Peyer's patch (tissue), 4 donors: ENCODE measurements at regions not wholly inside any gene's neighbourhood (a gene's known extent, or its start where the extent isn't known, plus 50 kb on each side); places are given as distances from the start of the nearest gene placed in this dataset.

Source experiments
- DNase-seq, 3 donors: peaks; one replicate each; pipeline ENCODE4 v3.0.0-alpha.2; 2017 to 2019
- H3K27ac ChIP-seq, 4 donors: fragments of 200-600 bp; sonication (generic); one replicate each; pipeline ENCODE4 v1.5.1; 2016 to 2019
- H3K27me3 ChIP-seq, 2 donors: fragments of 200-600 bp; sonication (generic); one replicate each; pipeline ENCODE4 v1.5.1; 2019
- H3K36me3 ChIP-seq, 3 donors: fragments of 200-600 bp; sonication (generic); one replicate each; pipeline ENCODE4 v1.5.1; 2016 to 2019
- H3K4me1 ChIP-seq, 4 donors: fragments of 200-600 bp; sonication (generic); one replicate each; pipeline ENCODE4 v1.5.1; 2016 to 2019
- H3K4me3 ChIP-seq, 4 donors: fragments of 200-600 bp; sonication (generic); 1 replicate in 3 of 4; 2 replicates in 1 of 4; pipeline ENCODE4 v1.5.1; 2016 to 2019; ENCODE audit warnings: mild to moderate bottlenecking in 1 of 4
- H3K9me3 ChIP-seq, 4 donors: fragments of 200-600 bp; sonication (generic); one replicate each; pipeline ENCODE4 v1.5.1; 2016 to 2019; ENCODE audit warnings: mild to moderate bottlenecking in 1 of 4
- POLR2A ChIP-seq, 2 donors: fragments of 450-650 bp; IDR thresholded peaks; one replicate each; pipeline ENCODE4 v1.5.1; 2017; ENCODE audit warnings: antibody characterized with exemption in 2 of 2, mild to moderate bottlenecking in 2 of 2, moderate library complexity in 2 of 2
- TF ChIP-seq, protein P1 (sequence below), 6 experiments: fragments of 450-650 bp in 4 of 6; fragments of 200-600 bp in 2 of 6; sonication (generic) in 1 of 6; IDR thresholded peaks; one replicate each; pipeline ENCODE4 v1.5.1; 2017 to 2019; ENCODE audit warnings: antibody characterized with exemption in 6 of 6, mild to moderate bottlenecking in 3 of 6, moderate library complexity in 1 of 6

GRCh38 chr4:32672359-32672758 lies 1952.2 kb downstream of the PCDH7 start:
- no peak for DNase-seq
- H3K36me3 ChIP-seq = no peaks in the 10 kb centered on the region
- H3K27me3 ChIP-seq = no peaks in the 10 kb centered on the region
- TF ChIP-seq, protein P1, sequence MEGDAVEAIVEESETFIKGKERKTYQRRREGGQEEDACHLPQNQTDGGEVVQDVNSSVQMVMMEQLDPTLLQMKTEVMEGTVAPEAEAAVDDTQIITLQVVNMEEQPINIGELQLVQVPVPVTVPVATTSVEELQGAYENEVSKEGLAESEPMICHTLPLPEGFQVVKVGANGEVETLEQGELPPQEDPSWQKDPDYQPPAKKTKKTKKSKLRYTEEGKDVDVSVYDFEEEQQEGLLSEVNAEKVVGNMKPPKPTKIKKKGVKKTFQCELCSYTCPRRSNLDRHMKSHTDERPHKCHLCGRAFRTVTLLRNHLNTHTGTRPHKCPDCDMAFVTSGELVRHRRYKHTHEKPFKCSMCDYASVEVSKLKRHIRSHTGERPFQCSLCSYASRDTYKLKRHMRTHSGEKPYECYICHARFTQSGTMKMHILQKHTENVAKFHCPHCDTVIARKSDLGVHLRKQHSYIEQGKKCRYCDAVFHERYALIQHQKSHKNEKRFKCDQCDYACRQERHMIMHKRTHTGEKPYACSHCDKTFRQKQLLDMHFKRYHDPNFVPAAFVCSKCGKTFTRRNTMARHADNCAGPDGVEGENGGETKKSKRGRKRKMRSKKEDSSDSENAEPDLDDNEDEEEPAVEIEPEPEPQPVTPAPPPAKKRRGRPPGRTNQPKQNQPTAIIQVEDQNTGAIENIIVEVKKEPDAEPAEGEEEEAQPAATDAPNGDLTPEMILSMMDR (IDR thresholded peaks at IDR 0.05) = no peak
- no peak for TF ChIP-seq POLR2A (IDR thresholded peaks at IDR 0.05)
- no peak overlapping the region for H3K27ac ChIP-seq
- H3K9me3 ChIP-seq = no peaks in the 10 kb centered on the region
- no peak overlapping the region for H3K4me3 ChIP-seq
- H3K4me1 ChIP-seq = no peaks in the 10 kb centered on the region

DNA sequence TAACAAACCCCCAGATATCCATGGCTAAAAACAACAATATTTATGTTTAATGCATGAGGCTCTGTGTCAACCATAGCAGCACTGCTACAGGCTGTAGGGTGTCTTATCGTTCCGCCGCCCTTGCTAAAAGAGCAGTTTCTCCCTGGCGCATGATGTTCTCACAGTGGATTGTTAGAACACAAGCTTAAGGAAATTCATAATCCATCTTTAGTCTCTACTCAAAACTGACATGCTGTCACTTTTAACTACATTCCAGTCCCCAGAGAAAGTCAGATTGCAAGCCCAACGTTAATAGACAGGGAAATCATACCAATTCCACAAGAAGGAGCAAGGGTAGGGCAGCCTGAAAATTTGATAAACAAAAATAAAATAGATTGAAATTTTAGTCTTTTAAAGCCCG lies 1960.8 kb downstream of the PCDH7 start:
- no peak overlapping the region for H3K4me3 ChIP-seq
- H3K27me3 ChIP-seq = no peaks in the 10 kb centered on the region
- no peaks in the 10 kb centered on the region for H3K9me3 ChIP-seq
- DNase-seq = no peak
- no peaks in the 10 kb centered on the region for H3K36me3 ChIP-seq
- H3K27ac ChIP-seq = no peak overlapping the region
- no peak for TF ChIP-seq POLR2A (IDR thresholded peaks at IDR 0.05)
- TF ChIP-seq, protein P1 (IDR thresholded peaks at IDR 0.05) = no peak
- no peaks in the 10 kb centered on the region for H3K4me1 ChIP-seq

- no peak for DNase-seq
- TF ChIP-seq, protein P1 (IDR thresholded peaks at IDR 0.05) = no peak
- no peak for TF ChIP-seq POLR2A (IDR thresholded peaks at IDR 0.05)
- Histone ChIP-seq H3K27me3 (no peaks in the 10 kb centered on the region), H3K27ac (no peak overlapping the region), H3K4me3 (no peak overlapping the region), H3K4me1 (no peaks in the 10 kb centered on the region), H3K36me3 (no peaks in the 10 kb centered on the region), H3K9me3 (no peaks in the 10 kb centered on the region)
These were observed 1964.0 kb downstream of the PCDH7 start for GRCh38 chr4:32684160-32684559.

GRCh38 chr4:32686123-32686522 lies 1966.0 kb downstream of the PCDH7 start:
- Histone ChIP-seq H3K4me1 (no peaks in the 10 kb centered on the region), H3K27me3 (no peaks in the 10 kb centered on the region), H3K27ac (no peak overlapping the region), H3K36me3 (no peaks in the 10 kb centered on the region), H3K4me3 (no peak overlapping the region), H3K9me3 (no peaks in the 10 kb centered on the region)
- TF ChIP-seq, protein P1 (IDR thresholded peaks at IDR 0.05) = no peak
- no peak for TF ChIP-seq POLR2A (IDR thresholded peaks at IDR 0.05)
- no peak for DNase-seq

DNA sequence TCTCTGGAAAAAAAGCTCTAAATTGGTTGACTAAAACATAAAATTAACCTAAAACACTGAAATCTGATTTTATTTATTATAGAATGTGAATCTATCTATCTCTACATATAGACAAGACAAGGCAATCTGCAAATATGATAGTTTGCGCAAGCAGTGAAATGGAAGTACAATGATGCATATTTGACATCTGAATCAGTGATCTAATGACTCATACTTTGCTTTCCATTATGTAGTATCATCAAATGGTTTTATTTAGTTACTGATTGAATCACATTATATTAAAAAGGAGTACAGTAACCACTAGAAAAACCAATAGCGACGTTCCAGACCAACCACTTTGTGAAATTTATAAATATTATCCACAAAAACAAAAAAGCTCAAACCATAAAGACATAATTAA lies 1969.3 kb downstream of the PCDH7 start:
- Histone ChIP-seq H3K27me3 (no peaks in the 10 kb centered on the region), H3K4me3 (no peak overlapping the region), H3K27ac (no peak overlapping the region), H3K4me1 (no peaks in the 10 kb centered on the region), H3K36me3 (no peaks in the 10 kb centered on the region), H3K9me3 (no peaks in the 10 kb centered on the region)
- TF ChIP-seq, protein P1 (IDR thresholded peaks at IDR 0.05) = no peak
- no peak for TF ChIP-seq POLR2A (IDR thresholded peaks at IDR 0.05)
- no peak for DNase-seq

GRCh38 chr4:32697281-32697814 lies 1977.2 kb downstream of the PCDH7 start:
- Histone ChIP-seq H3K4me3 (no peak overlapping the region), H3K9me3 (no peaks in the 10 kb centered on the region), H3K4me1 (no peaks in the 10 kb centered on the region), H3K27me3 (no peaks in the 10 kb centered on the region), H3K36me3 (no peaks in the 10 kb centered on the region), H3K27ac (no peak overlapping the region)
- DNase-seq = no peak
- no peak for TF ChIP-seq POLR2A (IDR thresholded peaks at IDR 0.05)
- TF ChIP-seq, protein P1 (IDR thresholded peaks at IDR 0.05) = no peak
